ENCODE measurements at regions not wholly inside any gene's neighbourhood (a gene's known extent, or its start where the extent isn't known, plus 50 kb on each side); places are given as distances from the start of the nearest gene placed in this dataset.

GRCh38 chr15:93361703-93362102 lies 272.7 kb upstream of the RGMA start:
- H3K4me3 ChIP-seq (replicated peaks; ENCODE audit: low read depth, low read length) = no peak overlapping the region
- no peak for TF ChIP-seq CTCF (IDR thresholded peaks at IDR 0.05; ENCODE audit: low read depth, low read length, missing control alignments)
- no peak for DNase-seq (ENCODE audit: extremely low read depth, low read depth)

- H3K4me3 ChIP-seq (replicated peaks; ENCODE audit: low read depth, low read length) = no peak overlapping the region
- DNase-seq (ENCODE audit: extremely low read depth, low read depth) = no peak
- TF ChIP-seq CTCF (IDR thresholded peaks at IDR 0.05; ENCODE audit: low read depth, low read length, missing control alignments) = no peak
These were observed 272.0 kb upstream of the RGMA start for GRCh38 chr15:93360976-93361375.

- no peak for TF ChIP-seq CTCF (IDR thresholded peaks at IDR 0.05; ENCODE audit: low read depth, low read length, missing control alignments)
- no peak overlapping the region for H3K4me3 ChIP-seq (replicated peaks; ENCODE audit: low read depth, low read length)
- DNase-seq (ENCODE audit: extremely low read depth, low read depth) = no peak
These were observed 271.3 kb upstream of the RGMA start for GRCh38 chr15:93360318-93360717.

- no peak for TF ChIP-seq CTCF (IDR thresholded peaks at IDR 0.05; ENCODE audit: low read depth, low read length, missing control alignments)
- no peak for DNase-seq (ENCODE audit: extremely low read depth, low read depth)
- H3K4me3 ChIP-seq (replicated peaks; ENCODE audit: low read depth, low read length) = no peak overlapping the region
These were observed 270.6 kb upstream of the RGMA start for GRCh38 chr15:93359425-93360131.

- TF ChIP-seq CTCF (IDR thresholded peaks at IDR 0.05; ENCODE audit: low read depth, low read length, missing control alignments) = no peak
- H3K4me3 ChIP-seq (replicated peaks; ENCODE audit: low read depth, low read length) = no peak overlapping the region
- no peak for DNase-seq (ENCODE audit: extremely low read depth, low read depth)
These were observed 270.0 kb upstream of the RGMA start for GRCh38 chr15:93359060-93359408.

- no peak for TF ChIP-seq CTCF (IDR thresholded peaks at IDR 0.05; ENCODE audit: low read depth, low read length, missing control alignments)
- DNase-seq (ENCODE audit: extremely low read depth, low read depth) = no peak
- no peak overlapping the region for H3K4me3 ChIP-seq (replicated peaks; ENCODE audit: low read depth, low read length)
These were observed 269.4 kb upstream of the RGMA start for GRCh38 chr15:93358166-93359059.
